GM23338 (cell line): ENCODE measurements at regions not wholly inside any gene's neighbourhood (a gene's known extent, or its start where the extent isn't known, plus 50 kb on each side); places are given as distances from the start of the nearest gene placed in this dataset.

ENCODE experiments used
- ATAC-seq: fragments of 200-7000 bp; cut with Tn5 transposase; 3 replicates; pipeline ENCODE4 v1.9.1; 2020
- DNase-seq: peaks from one replicate; pipeline ENCODE4 v3.0.0-alpha.2; 2015; ENCODE audit warnings: low spot score
- H2AFZ ChIP-seq: fragments of 200-600 bp; sonication (generic); 2 replicates; pipeline ENCODE4 v1.8.0; 2016; ENCODE audit warnings: antibody characterized with exemption, mild to moderate bottlenecking, moderate library complexity
- H3F3A ChIP-seq: fragments of 200-600 bp; sonication (generic); replicated peaks from 2 replicates; pipeline ENCODE4 v1.8.0; 2017; ENCODE audit warnings: antibody characterized with exemption, mixed run types, low read depth
- H3K27ac ChIP-seq: fragments of 200-600 bp; sonication (generic); 2 replicates; pipeline ENCODE4 v1.6.1; 2016; ENCODE audit warnings: low read depth
- H3K27me3 ChIP-seq: fragments of 200-600 bp; sonication (generic); 2 replicates; pipeline ENCODE4 v1.8.0; 2016; ENCODE audit warnings: mild to moderate bottlenecking, mixed run types, moderate library complexity; ENCODE audit not compliant: insufficient read depth
- H3K36me3 ChIP-seq: fragments of 200-600 bp; sonication (generic); 2 replicates; pipeline ENCODE4 v1.8.0; 2016; ENCODE audit warnings: mild to moderate bottlenecking; ENCODE audit not compliant: insufficient read depth
- H3K4me1 ChIP-seq: fragments of 200-600 bp; sonication (generic); 2 replicates; pipeline ENCODE4 v1.8.0; 2016; ENCODE audit warnings: mild to moderate bottlenecking, moderate library complexity; ENCODE audit not compliant: insufficient read depth
- H3K4me2 ChIP-seq: fragments of 200-600 bp; sonication (generic); 2 replicates; pipeline ENCODE4 v1.7.1; 2017; ENCODE audit warnings: mixed run types
- H3K4me3 ChIP-seq: fragments of 200-600 bp; sonication (generic); 2 replicates; pipeline ENCODE4 v1.6.1; 2016; ENCODE audit warnings: mixed run types
- H3K79me2 ChIP-seq: fragments of 200-600 bp; sonication (generic); replicated peaks from 2 replicates; pipeline ENCODE4 v1.8.0; 2017; ENCODE audit warnings: mild to moderate bottlenecking; ENCODE audit not compliant: insufficient read depth
- H3K9me2 ChIP-seq: fragments of 200-600 bp; sonication (generic); 2 replicates; pipeline ENCODE4 v1.8.0; 2017; ENCODE audit not compliant: insufficient read depth
- H4K20me1 ChIP-seq: fragments of 200-600 bp; sonication (generic); replicated peaks from 2 replicates; pipeline ENCODE4 v1.8.0; 2017; ENCODE audit warnings: mild to moderate bottlenecking; ENCODE audit not compliant: insufficient read depth
- H3K27ac Mint-ChIP-seq: 2 replicates; pipeline ENCODE4 v1.8.0; 2020; ENCODE audit warnings: inconsistent platforms, mild to moderate bottlenecking, moderate library complexity, mixed read lengths
- H3K27me3 Mint-ChIP-seq: 3 replicates; pipeline ENCODE4 v1.8.0; 2022; ENCODE audit warnings: low read depth, mild to moderate bottlenecking, moderate library complexity, mixed read lengths, inconsistent platforms; ENCODE audit not compliant: insufficient read depth, poor library complexity
- H3K36me3 Mint-ChIP-seq: 3 replicates; pipeline ENCODE4 v1.8.0; 2021; ENCODE audit warnings: low read depth, mild to moderate bottlenecking, inconsistent platforms, moderate library complexity, mixed read lengths
- H3K4me1 Mint-ChIP-seq: 3 replicates; pipeline ENCODE4 v1.8.0; 2020; ENCODE audit warnings: mild to moderate bottlenecking, inconsistent platforms, mixed read lengths
- H3K4me3 Mint-ChIP-seq: 3 replicates; pipeline ENCODE4 v1.8.0; 2021; ENCODE audit warnings: moderate library complexity, mild to moderate bottlenecking, inconsistent platforms, mixed read lengths
- H3K9me3 Mint-ChIP-seq: 3 replicates; pipeline ENCODE4 v1.8.0; 2020; ENCODE audit warnings: moderate library complexity, mild to moderate bottlenecking, inconsistent platforms, mixed read lengths
- CREB1 ChIP-seq: fragments of 250-450 bp; sonication (Bioruptor Pico); IDR thresholded peaks from 2 replicates; pipeline ENCODE4 v1.5.0; 2020; ENCODE audit warnings: low read depth, mild to moderate bottlenecking, moderate library complexity
- EZH2phosphoT487 ChIP-seq: fragments of 200-600 bp; sonication (generic); IDR thresholded peaks from one replicate; pipeline ENCODE4 v1.8.1; 2018; ENCODE audit warnings: antibody characterized with exemption; ENCODE audit not compliant: unreplicated experiment
- NANOG ChIP-seq: IDR thresholded peaks from 2 replicates; pipeline ENCODE4 v1.6.1; 2016; ENCODE audit warnings: antibody characterized with exemption, borderline replicate concordance
- STAT1 ChIP-seq: IDR thresholded peaks from one replicate; pipeline ENCODE4 v1.6.1; 2016; ENCODE audit warnings: antibody characterized with exemption; ENCODE audit not compliant: unreplicated experiment
- TF ChIP-seq, protein P1 (sequence below): fragments of 250-450 bp; sonication (Bioruptor Pico); IDR thresholded peaks from 2 replicates; pipeline ENCODE4 v1.5.0; 2020; ENCODE audit warnings: mild to moderate bottlenecking, moderate library complexity
- TF ChIP-seq, protein P2 (sequence below), 2 experiments: fragments of 200-600 bp in 1 of 2; sonication (generic) in 1 of 2; conservative IDR thresholded peaks; 2 replicates each; pipeline versions ENCODE4 v1.5.1 to v1.6.1; 2016 to 2017; ENCODE audit warnings: antibody characterized with exemption in 2 of 2, low read depth in 2 of 2, mild to moderate bottlenecking in 2 of 2, moderate library complexity in 1 of 2
- TF ChIP-seq, protein P3 (sequence below): IDR thresholded peaks from 2 replicates; pipeline ENCODE4 v1.6.1; 2016; ENCODE audit warnings: antibody characterized with exemption
- TF ChIP-seq, protein P4 (sequence below): IDR thresholded peaks from one replicate; pipeline ENCODE4 v1.6.1; 2018; ENCODE audit warnings: antibody characterized with exemption; ENCODE audit not compliant: unreplicated experiment

DNA sequence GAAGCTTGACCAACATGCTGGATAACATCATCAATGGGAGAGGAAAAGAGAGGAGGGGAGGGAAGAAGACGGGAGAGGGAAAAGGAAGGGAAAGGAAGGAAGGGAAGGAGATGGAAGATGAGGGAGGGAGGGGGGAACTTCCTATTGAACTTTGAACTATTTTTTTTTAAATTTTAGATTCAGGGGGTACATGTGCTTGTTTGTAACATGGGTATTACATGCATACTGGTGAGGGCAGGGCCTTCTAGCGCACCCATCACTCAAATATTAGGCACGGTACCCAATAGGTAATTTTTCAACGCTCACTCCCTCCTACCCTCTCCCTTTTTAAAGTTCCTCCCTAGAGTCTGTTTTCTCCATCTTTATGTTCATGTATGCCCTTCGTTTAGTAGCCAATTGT is 383.2 kb upstream of the XYLT1 start (continued):
- TF ChIP-seq, protein P1, sequence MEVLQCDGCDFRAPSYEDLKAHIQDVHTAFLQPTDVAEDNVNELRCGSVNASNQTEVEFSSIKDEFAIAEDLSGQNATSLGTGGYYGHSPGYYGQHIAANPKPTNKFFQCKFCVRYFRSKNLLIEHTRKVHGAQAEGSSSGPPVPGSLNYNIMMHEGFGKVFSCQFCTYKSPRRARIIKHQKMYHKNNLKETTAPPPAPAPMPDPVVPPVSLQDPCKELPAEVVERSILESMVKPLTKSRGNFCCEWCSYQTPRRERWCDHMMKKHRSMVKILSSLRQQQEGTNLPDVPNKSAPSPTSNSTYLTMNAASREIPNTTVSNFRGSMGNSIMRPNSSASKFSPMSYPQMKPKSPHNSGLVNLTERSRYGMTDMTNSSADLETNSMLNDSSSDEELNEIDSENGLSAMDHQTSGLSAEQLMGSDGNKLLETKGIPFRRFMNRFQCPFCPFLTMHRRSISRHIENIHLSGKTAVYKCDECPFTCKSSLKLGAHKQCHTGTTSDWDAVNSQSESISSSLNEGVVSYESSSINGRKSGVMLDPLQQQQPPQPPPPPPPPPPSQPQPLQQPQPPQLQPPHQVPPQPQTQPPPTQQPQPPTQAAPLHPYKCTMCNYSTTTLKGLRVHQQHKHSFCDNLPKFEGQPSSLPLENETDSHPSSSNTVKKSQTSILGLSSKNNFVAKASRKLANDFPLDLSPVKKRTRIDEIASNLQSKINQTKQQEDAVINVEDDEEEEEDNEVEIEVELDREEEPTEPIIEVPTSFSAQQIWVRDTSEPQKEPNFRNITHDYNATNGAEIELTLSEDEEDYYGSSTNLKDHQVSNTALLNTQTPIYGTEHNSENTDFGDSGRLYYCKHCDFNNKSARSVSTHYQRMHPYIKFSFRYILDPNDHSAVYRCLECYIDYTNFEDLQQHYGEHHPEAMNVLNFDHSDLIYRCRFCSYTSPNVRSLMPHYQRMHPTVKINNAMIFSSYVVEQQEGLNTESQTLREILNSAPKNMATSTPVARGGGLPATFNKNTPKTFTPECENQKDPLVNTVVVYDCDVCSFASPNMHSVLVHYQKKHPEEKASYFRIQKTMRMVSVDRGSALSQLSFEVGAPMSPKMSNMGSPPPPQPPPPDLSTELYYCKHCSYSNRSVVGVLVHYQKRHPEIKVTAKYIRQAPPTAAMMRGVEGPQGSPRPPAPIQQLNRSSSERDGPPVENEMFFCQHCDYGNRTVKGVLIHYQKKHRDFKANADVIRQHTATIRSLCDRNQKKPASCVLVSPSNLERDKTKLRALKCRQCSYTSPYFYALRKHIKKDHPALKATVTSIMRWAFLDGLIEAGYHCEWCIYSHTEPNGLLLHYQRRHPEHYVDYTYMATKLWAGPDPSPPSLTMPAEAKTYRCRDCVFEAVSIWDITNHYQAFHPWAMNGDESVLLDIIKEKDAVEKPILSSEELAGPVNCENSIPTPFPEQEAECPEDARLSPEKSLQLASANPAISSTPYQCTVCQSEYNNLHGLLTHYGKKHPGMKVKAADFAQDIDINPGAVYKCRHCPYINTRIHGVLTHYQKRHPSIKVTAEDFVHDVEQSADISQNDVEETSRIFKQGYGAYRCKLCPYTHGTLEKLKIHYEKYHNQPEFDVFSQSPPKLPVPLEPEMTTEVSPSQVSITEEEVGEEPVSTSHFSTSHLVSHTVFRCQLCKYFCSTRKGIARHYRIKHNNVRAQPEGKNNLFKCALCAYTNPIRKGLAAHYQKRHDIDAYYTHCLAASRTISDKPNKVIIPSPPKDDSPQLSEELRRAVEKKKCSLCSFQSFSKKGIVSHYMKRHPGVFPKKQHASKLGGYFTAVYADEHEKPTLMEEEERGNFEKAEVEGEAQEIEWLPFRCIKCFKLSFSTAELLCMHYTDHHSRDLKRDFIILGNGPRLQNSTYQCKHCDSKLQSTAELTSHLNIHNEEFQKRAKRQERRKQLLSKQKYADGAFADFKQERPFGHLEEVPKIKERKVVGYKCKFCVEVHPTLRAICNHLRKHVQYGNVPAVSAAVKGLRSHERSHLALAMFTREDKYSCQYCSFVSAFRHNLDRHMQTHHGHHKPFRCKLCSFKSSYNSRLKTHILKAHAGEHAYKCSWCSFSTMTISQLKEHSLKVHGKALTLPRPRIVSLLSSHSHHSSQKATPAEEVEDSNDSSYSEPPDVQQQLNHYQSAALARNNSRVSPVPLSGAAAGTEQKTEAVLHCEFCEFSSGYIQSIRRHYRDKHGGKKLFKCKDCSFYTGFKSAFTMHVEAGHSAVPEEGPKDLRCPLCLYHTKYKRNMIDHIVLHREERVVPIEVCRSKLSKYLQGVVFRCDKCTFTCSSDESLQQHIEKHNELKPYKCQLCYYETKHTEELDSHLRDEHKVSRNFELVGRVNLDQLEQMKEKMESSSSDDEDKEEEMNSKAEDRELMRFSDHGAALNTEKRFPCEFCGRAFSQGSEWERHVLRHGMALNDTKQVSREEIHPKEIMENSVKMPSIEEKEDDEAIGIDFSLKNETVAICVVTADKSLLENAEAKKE (CRISPR knock-in tag), result no peak
- TF ChIP-seq, protein P2, sequence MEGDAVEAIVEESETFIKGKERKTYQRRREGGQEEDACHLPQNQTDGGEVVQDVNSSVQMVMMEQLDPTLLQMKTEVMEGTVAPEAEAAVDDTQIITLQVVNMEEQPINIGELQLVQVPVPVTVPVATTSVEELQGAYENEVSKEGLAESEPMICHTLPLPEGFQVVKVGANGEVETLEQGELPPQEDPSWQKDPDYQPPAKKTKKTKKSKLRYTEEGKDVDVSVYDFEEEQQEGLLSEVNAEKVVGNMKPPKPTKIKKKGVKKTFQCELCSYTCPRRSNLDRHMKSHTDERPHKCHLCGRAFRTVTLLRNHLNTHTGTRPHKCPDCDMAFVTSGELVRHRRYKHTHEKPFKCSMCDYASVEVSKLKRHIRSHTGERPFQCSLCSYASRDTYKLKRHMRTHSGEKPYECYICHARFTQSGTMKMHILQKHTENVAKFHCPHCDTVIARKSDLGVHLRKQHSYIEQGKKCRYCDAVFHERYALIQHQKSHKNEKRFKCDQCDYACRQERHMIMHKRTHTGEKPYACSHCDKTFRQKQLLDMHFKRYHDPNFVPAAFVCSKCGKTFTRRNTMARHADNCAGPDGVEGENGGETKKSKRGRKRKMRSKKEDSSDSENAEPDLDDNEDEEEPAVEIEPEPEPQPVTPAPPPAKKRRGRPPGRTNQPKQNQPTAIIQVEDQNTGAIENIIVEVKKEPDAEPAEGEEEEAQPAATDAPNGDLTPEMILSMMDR (conservative IDR thresholded peaks at IDR 0.05; ENCODE audit: low read depth in 2 of 2), result no peak
- TF ChIP-seq STAT1, result no peak

DNA sequence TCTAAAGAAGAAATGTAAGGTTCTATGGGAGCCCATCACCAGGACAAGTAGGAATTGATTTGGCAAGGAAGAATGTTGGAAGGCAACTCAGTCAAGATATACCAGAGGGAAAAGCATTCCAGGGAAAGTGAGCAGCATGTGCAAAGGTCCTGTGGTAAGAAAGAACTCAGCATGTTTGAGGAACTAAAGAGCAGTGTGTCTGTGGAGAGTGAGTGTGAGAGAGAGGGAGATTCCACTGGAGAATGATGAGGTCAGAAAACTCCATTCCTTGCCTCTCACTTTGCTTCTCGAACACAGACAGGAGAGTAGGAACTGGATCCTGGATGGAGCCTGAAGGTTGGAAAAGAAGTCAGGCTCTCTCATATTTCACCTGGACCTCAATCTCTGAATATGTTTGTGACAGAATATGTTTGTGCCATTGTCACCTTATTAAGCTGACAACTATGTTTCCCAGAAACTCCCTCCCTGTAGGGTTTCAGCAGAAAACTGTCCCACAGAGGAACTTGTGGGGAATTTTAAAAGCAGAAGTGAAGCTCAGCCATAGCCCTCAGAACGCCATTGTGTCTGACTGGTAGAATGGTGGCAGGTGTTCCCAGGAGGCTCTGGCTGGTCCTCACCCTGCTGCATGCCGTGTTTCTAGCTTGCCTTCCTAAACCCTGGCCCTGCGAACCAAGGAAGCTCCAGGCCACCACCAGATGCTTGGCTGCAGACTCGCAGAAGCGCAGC is 382.4 kb upstream of the XYLT1 start:
- Histone ChIP-seq H3K9me2 (0 out of 2 replicates have a peak, but pooled peaks cover 3% of the 10 kb centered on the region), H3K79me2 (no peaks in the 10 kb centered on the region), H4K20me1 (no peaks in the 10 kb centered on the region), H3K27ac (no peak overlapping the region), H3K4me2 (no peak overlapping the region), H3K27me3 (no peaks in the 10 kb centered on the region), H3F3A (no peaks in the 10 kb centered on the region), H3K4me1 (no peaks in the 10 kb centered on the region), H3K4me3 (no peak overlapping the region), H3K36me3 (no peaks in the 10 kb centered on the region), H2AFZ (no peak overlapping the region)
- DNase-seq (no peak), ATAC-seq (no peak)
- Mint-ChIP-seq H3K4me1 (no peaks in the 10 kb centered on the region), H3K4me3 (no peak overlapping the region), H3K36me3 (no peaks in the 10 kb centered on the region), H3K9me3 (peaks cover 4% of the 10 kb centered on the region; the same call in 1 of the 3 replicates), H3K27me3 (no peaks in the 10 kb centered on the region), H3K27ac (no peak overlapping the region)
- TF ChIP-seq, protein P3, sequence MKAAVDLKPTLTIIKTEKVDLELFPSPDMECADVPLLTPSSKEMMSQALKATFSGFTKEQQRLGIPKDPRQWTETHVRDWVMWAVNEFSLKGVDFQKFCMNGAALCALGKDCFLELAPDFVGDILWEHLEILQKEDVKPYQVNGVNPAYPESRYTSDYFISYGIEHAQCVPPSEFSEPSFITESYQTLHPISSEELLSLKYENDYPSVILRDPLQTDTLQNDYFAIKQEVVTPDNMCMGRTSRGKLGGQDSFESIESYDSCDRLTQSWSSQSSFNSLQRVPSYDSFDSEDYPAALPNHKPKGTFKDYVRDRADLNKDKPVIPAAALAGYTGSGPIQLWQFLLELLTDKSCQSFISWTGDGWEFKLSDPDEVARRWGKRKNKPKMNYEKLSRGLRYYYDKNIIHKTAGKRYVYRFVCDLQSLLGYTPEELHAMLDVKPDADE, result no peak
- TF ChIP-seq NANOG (no peak), EZH2phosphoT487 (no peak), CREB1 (no peak)
- TF ChIP-seq, protein P4, sequence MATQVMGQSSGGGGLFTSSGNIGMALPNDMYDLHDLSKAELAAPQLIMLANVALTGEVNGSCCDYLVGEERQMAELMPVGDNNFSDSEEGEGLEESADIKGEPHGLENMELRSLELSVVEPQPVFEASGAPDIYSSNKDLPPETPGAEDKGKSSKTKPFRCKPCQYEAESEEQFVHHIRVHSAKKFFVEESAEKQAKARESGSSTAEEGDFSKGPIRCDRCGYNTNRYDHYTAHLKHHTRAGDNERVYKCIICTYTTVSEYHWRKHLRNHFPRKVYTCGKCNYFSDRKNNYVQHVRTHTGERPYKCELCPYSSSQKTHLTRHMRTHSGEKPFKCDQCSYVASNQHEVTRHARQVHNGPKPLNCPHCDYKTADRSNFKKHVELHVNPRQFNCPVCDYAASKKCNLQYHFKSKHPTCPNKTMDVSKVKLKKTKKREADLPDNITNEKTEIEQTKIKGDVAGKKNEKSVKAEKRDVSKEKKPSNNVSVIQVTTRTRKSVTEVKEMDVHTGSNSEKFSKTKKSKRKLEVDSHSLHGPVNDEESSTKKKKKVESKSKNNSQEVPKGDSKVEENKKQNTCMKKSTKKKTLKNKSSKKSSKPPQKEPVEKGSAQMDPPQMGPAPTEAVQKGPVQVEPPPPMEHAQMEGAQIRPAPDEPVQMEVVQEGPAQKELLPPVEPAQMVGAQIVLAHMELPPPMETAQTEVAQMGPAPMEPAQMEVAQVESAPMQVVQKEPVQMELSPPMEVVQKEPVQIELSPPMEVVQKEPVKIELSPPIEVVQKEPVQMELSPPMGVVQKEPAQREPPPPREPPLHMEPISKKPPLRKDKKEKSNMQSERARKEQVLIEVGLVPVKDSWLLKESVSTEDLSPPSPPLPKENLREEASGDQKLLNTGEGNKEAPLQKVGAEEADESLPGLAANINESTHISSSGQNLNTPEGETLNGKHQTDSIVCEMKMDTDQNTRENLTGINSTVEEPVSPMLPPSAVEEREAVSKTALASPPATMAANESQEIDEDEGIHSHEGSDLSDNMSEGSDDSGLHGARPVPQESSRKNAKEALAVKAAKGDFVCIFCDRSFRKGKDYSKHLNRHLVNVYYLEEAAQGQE, result no peak
- TF ChIP-seq, protein P2 (conservative IDR thresholded peaks at IDR 0.05; ENCODE audit: low read depth in 2 of 2), result no peak
